NCI-H1105 treated with DMSO at 0.1 percent for 48 hours (cell line): ENCODE measurements at regions not wholly inside any gene's neighbourhood (a gene's known extent, or its start where the extent isn't known, plus 50 kb on each side); places are given as distances from the start of the nearest gene placed in this dataset.
"Not testable (repeated sequence)": the region's sequence is repeated elsewhere in the genome, so short reads cannot be mapped to it uniquely, and the experiment has no call there.

Experiments
- DNase-seq: peaks from one replicate; lab custom pipeline; 2025; lab: John Stamatoyannopoulos, UW

GRCh38 chr5:19064094-19064493 lies 923.9 kb downstream of the CDH18 start:
- no peak for DNase-seq

GRCh38 chr5:19067741-19068140 lies 920.3 kb downstream of the CDH18 start:
- no peak for DNase-seq

- no peak for DNase-seq
These were observed 889.6 kb downstream of the CDH18 start for GRCh38 chr5:19098434-19098833.

- DNase-seq, result no peak
These were observed 888.8 kb downstream of the CDH18 start for GRCh38 chr5:19099195-19099594.

GRCh38 chr5:19104948-19105347 lies 883.1 kb downstream of the CDH18 start:
- DNase-seq, result no peak

GRCh38 chr5:19122923-19123322 lies 865.1 kb downstream of the CDH18 start:
- DNase-seq, result no peak

GRCh38 chr5:19125956-19126713 lies 861.9 kb downstream of the CDH18 start:
- no peak for DNase-seq

GRCh38 chr5:19140276-19140675 lies 847.7 kb downstream of the CDH18 start:
- no peak for DNase-seq

- DNase-seq, result not testable (repeated sequence)
These were observed 846.0 kb downstream of the CDH18 start for GRCh38 chr5:19141937-19142524.

GRCh38 chr5:19142713-19143414 lies 845.1 kb downstream of the CDH18 start:
- not testable (repeated sequence) for DNase-seq

- DNase-seq, result no peak
These were observed 844.1 kb downstream of the CDH18 start for GRCh38 chr5:19143935-19144334.

GRCh38 chr5:19169426-19169825 lies 818.6 kb downstream of the CDH18 start:
- DNase-seq, result no peak

- DNase-seq, result no peak
These were observed 815.0 kb downstream of the CDH18 start for GRCh38 chr5:19172926-19173470.

- DNase-seq, result no peak
These were observed 812.0 kb downstream of the CDH18 start for GRCh38 chr5:19175776-19176570.

GRCh38 chr5:19179571-19179970 lies 808.4 kb downstream of the CDH18 start:
- no peak for DNase-seq

GRCh38 chr5:19189176-19189575 lies 798.8 kb downstream of the CDH18 start:
- no peak for DNase-seq

- DNase-seq, result no peak
These were observed 794.4 kb downstream of the CDH18 start for GRCh38 chr5:19193631-19194030.

GRCh38 chr5:19196631-19197030 lies 791.4 kb downstream of the CDH18 start:
- no peak for DNase-seq

GRCh38 chr5:19200251-19200650 lies 787.7 kb downstream of the CDH18 start:
- DNase-seq, result no peak

GRCh38 chr5:19208397-19208796 lies 779.6 kb downstream of the CDH18 start:
- no peak for DNase-seq

GRCh38 chr5:19210886-19211285 lies 777.1 kb downstream of the CDH18 start:
- DNase-seq, result no peak
